ENCODE measurements at regions not wholly inside any gene's neighbourhood (a gene's known extent, or its start where the extent isn't known, plus 50 kb on each side); places are given as distances from the start of the nearest gene placed in this dataset.

- no peaks in the 10 kb centered on the region for H3F3A ChIP-seq (replicated peaks; ENCODE audit: insufficient read depth)
- H3K27me3 ChIP-seq (ENCODE audit: insufficient read depth) = peaks cover 13% of the 10 kb centered on the region; the same call in 1 of the 2 replicates
- no peaks in the 10 kb centered on the region for H3K9me3 ChIP-seq
- H3K9ac ChIP-seq = no peak overlapping the region
- no peaks in the 10 kb centered on the region for H3K4me1 ChIP-seq (ENCODE audit: control insufficient read depth in 1 of 2, insufficient read depth in 2 of 2, low read depth in 1 of 2, low read length in 1 of 2)
- no peak overlapping the region for H3K4me2 ChIP-seq
- DNase-seq = no peak
- ChIA-PET POLR2A (no interaction called here), CTCF (interaction anchor here (1.1 kb wide), 1 partner anchor 15 kb away, joined by 3 read pairs; no protein-coding TSS in a partner anchor)
- 32% methylated on average over 1 of the region's 1 CpG for WGBS (ENCODE audit: low lambda C conversion rate)
- no peak overlapping the region for H3K27ac ChIP-seq (ENCODE audit: low read depth in 2 of 2, low read length in 1 of 2)
- H4K20me1 ChIP-seq (ENCODE audit: insufficient read depth) = no peaks in the 10 kb centered on the region
- H3K4me3 ChIP-seq (ENCODE audit: low read depth in 2 of 2, low read length in 1 of 2) = no peak overlapping the region
- no peaks in the 10 kb centered on the region for H3K9me2 ChIP-seq
- no peak overlapping the region for H2AFZ ChIP-seq (ENCODE audit: low read depth)
- no peaks in the 10 kb centered on the region for H3K36me3 ChIP-seq (replicated peaks in 1 of 2; ENCODE audit: control insufficient read depth in 1 of 2, insufficient read depth in 2 of 2, low read length in 1 of 2)
- H3K79me2 ChIP-seq (ENCODE audit: insufficient read depth) = no peaks in the 10 kb centered on the region
- TF ChIP-seq POLR2AphosphoS5 (IDR thresholded peaks at IDR 0.05; ENCODE audit: low read depth, low read length) = no peak
- TF ChIP-seq IRF3 (IDR thresholded peaks at IDR 0.05; ENCODE audit: low read depth, low read length) = no peak
- no peak for TF ChIP-seq GABPA (IDR thresholded peaks at IDR 0.05; ENCODE audit: low read depth)
- no peak for TF ChIP-seq TAF1 (IDR thresholded peaks at IDR 0.05; ENCODE audit: borderline replicate concordance, low read depth, low read length)
- no peak for TF ChIP-seq RAD21 (IDR thresholded peaks at IDR 0.05; ENCODE audit: low read length)
- TF ChIP-seq YY1 (IDR thresholded peaks at IDR 0.05; ENCODE audit: low read depth) = no peak
- TF ChIP-seq ELF1 (IDR thresholded peaks at IDR 0.05) = no peak
- TF ChIP-seq FOXJ3 (CRISPR knock-in tag; IDR thresholded peaks at IDR 0.05) = no peak
- TF ChIP-seq PBX3 (IDR thresholded peaks at IDR 0.05) = no peak
- TF ChIP-seq REST (IDR thresholded peaks at IDR 0.05; ENCODE audit: low read depth, low read length) = no peak
- no peak for TF ChIP-seq SIN3A (IDR thresholded peaks at IDR 0.05; ENCODE audit: borderline replicate concordance, low read depth, low read length)
- no peak for TF ChIP-seq CTCF (IDR thresholded peaks at IDR 0.05)
Measured at GRCh38 chr7:19437446-19437845, 271.4 kb downstream of the POLR1F start.
